Calu3 (cell line): ENCODE measurements at regions not wholly inside any gene's neighbourhood (a gene's known extent, or its start where the extent isn't known, plus 50 kb on each side); places are given as distances from the start of the nearest gene placed in this dataset.

Source experiments
- BruUV-seq: library from RNA; stranded (reverse); fragments of 400-500 nt; replicated peaks from 2 replicates; lab custom pipeline; 2021; lab: Mats Ljungman, UMichigan
- CTCF ChIA-PET: fragments of 300-600 bp; sonication (Branson Sonifier 250); formaldehyde crosslinking; loops from one replicate; lab custom pipeline; 2022; ENCODE audit warnings: antibody characterized with exemption; lab: Charles Lee
- DNase-seq: peaks from one replicate; pipeline ENCODE4 v3.0.0; 2022
- H3K27ac Mint-ChIP-seq: one replicate; pipeline ENCODE4 v1.8.0; 2022; ENCODE audit warnings: mixed read lengths; ENCODE audit not compliant: unreplicated experiment
- H3K27me3 Mint-ChIP-seq: one replicate; pipeline ENCODE4 v1.8.0; 2022; ENCODE audit warnings: mixed read lengths; ENCODE audit not compliant: unreplicated experiment
- H3K36me3 Mint-ChIP-seq: one replicate; pipeline ENCODE4 v1.8.0; 2022; ENCODE audit warnings: mild to moderate bottlenecking, moderate library complexity, mixed read lengths; ENCODE audit not compliant: insufficient read depth, unreplicated experiment
- H3K4me1 Mint-ChIP-seq: one replicate; pipeline ENCODE4 v1.8.0; 2022; ENCODE audit warnings: mild to moderate bottlenecking, low read depth, mixed read lengths; ENCODE audit not compliant: unreplicated experiment
- H3K4me3 Mint-ChIP-seq: one replicate; pipeline ENCODE4 v1.8.0; 2022; ENCODE audit warnings: mild to moderate bottlenecking, low read depth, moderate library complexity, mixed read lengths; ENCODE audit not compliant: unreplicated experiment
- H3K9me3 Mint-ChIP-seq: one replicate; pipeline ENCODE4 v1.8.0; 2022; ENCODE audit warnings: low read depth, mixed read lengths; ENCODE audit not compliant: unreplicated experiment
- intact Hi-C: fragments of 100-400 bp; cut with micrococcal nuclease; formaldehyde crosslinking; loops from one replicate; pipeline ENCODE4 v1.10.0; 2022; ENCODE audit not compliant: unreplicated experiment
- TF ChIP-seq, protein P1 (sequence below): fragments of 200-600 bp; IDR thresholded peaks from one replicate; pipeline ENCODE4 v1.8.0; 2022; ENCODE audit warnings: antibody characterized with exemption; ENCODE audit not compliant: unreplicated experiment

DNA sequence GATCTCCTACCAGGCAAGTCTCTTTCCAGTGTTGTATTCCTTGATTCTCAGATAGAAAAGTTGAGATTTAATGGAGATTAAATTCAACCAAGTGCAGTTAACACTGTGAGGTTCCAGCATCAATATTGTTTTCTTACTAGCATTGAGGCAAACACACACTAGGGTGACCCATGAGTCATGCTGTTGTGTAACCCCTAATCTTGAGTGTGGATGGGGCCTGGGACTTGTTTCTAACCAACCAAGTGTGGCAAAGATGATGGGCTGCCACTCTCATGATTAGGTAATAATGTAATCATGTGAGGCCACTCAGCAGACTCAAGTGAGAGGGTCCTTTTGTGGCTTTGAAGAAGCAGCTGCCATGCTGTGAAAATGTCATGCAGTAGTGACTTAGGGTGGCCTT, 394.2 kb downstream of the IRX2 start:
- H3K4me3 Mint-ChIP-seq: no peak overlapping the region
- no peaks in the 10 kb centered on the region for H3K36me3 Mint-ChIP-seq
- no peak overlapping the region for H3K27ac Mint-ChIP-seq
- no TSS peak for BruUV-seq
- intact Hi-C loops: no loop called here
- DNase-seq: no peak
- CTCF ChIA-PET: no interaction called here
- TF ChIP-seq, protein P1, sequence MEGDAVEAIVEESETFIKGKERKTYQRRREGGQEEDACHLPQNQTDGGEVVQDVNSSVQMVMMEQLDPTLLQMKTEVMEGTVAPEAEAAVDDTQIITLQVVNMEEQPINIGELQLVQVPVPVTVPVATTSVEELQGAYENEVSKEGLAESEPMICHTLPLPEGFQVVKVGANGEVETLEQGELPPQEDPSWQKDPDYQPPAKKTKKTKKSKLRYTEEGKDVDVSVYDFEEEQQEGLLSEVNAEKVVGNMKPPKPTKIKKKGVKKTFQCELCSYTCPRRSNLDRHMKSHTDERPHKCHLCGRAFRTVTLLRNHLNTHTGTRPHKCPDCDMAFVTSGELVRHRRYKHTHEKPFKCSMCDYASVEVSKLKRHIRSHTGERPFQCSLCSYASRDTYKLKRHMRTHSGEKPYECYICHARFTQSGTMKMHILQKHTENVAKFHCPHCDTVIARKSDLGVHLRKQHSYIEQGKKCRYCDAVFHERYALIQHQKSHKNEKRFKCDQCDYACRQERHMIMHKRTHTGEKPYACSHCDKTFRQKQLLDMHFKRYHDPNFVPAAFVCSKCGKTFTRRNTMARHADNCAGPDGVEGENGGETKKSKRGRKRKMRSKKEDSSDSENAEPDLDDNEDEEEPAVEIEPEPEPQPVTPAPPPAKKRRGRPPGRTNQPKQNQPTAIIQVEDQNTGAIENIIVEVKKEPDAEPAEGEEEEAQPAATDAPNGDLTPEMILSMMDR: no peak
- peaks cover 22% of the 10 kb centered on the region for H3K9me3 Mint-ChIP-seq
- H3K4me1 Mint-ChIP-seq: no peaks in the 10 kb centered on the region
- H3K27me3 Mint-ChIP-seq: no peaks in the 10 kb centered on the region

DNA sequence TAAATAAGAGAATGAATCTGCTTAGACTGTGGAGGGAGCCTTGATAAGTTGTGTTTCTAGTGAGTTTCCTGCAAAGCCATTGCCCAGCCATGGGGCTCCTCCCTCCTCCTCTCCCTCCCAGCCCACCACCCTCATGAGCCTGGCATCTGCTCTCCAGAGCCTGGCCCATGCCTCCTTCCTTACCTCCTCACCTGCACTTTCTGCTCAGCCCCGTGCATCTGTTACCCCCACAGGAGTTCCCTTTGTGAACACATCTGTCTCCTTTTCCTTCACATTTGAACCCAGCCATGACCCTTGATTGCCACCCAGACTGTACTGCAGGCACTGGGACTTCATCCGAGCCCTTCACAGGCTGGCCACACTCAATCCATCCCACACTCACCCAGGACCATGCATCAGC, 395.6 kb downstream of the IRX2 start:
- no peaks in the 10 kb centered on the region for H3K4me1 Mint-ChIP-seq
- intact Hi-C loops: no loop called here
- no peaks in the 10 kb centered on the region for H3K27me3 Mint-ChIP-seq
- H3K27ac Mint-ChIP-seq: no peak overlapping the region
- DNase-seq: no peak
- CTCF ChIA-PET: no interaction called here
- H3K36me3 Mint-ChIP-seq: no peaks in the 10 kb centered on the region
- TF ChIP-seq, protein P1: no peak
- H3K4me3 Mint-ChIP-seq: no peak overlapping the region
- H3K9me3 Mint-ChIP-seq: peaks cover 23% of the 10 kb centered on the region
- no TSS peak for BruUV-seq

DNA sequence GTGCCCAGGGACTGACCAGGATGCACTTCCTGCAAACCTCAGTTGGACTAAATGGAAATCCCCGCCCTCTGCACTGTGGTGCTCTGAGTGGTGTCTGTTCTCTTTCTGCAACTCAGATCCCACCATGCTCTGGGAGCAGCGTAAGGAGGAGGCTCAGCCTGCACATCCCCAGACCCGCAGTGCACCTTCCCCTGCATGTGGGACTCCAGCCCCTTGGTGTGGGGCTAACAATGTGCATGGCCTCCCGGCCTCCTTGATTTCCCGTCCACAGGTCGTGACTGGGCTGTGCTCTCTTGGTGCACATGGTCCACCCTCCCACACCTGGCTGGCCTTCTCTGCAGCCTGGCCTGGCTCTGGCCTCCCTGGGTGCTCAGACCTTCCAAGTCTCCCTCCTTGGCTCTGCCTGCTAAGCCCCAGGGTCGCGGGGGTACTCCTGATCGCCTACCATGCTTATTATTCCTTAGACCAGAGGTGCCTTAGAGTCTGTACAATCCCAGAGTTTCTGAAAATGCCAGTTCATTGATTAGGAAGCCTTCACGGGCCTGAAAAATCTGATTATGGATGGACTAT, 397.5 kb downstream of the IRX2 start:
- H3K9me3 Mint-ChIP-seq: peaks cover 19% of the 10 kb centered on the region
- no peaks in the 10 kb centered on the region for H3K36me3 Mint-ChIP-seq
- BruUV-seq: no TSS peak
- TF ChIP-seq, protein P1: no peak
- DNase-seq: no peak
- H3K27me3 Mint-ChIP-seq: no peaks in the 10 kb centered on the region
- H3K4me1 Mint-ChIP-seq: no peaks in the 10 kb centered on the region
- CTCF ChIA-PET: interaction anchor here (0.6 kb wide), 1 partner anchor 1858 kb away, joined by 3 read pairs; no protein-coding TSS in a partner anchor
- H3K27ac Mint-ChIP-seq: no peak overlapping the region
- H3K4me3 Mint-ChIP-seq: no peak overlapping the region
- intact Hi-C loops: no loop called here

DNA sequence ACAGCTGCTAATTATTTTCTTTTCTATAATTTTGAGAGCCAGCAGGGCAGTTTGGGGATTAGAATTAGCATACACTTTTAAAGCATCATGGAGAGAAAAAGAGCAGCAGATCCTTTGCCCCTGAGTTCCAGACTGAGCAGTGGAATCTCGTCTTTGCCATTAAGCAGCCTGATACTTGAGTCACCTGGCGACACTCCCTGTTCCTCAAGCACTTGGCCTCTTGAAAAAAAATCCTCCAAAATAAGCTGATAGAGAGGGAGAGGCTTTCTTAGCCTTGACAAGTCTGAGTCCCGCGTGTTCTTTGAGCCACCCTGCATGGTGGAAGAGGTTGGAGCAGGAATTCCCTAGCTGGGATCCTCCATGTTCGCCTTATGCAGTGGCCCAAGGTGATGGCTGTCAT, 398.3 kb downstream of the IRX2 start:
- CTCF ChIA-PET: interaction anchor here (0.6 kb wide), 1 partner anchor 1859 kb away, joined by 3 read pairs; no protein-coding TSS in a partner anchor
- TF ChIP-seq, protein P1: no peak
- intact Hi-C loops: no loop called here
- H3K4me1 Mint-ChIP-seq: no peaks in the 10 kb centered on the region
- no peak for DNase-seq
- H3K36me3 Mint-ChIP-seq: no peaks in the 10 kb centered on the region
- peaks cover 15% of the 10 kb centered on the region for H3K9me3 Mint-ChIP-seq
- no peak overlapping the region for H3K27ac Mint-ChIP-seq
- no TSS peak for BruUV-seq
- no peak overlapping the region for H3K4me3 Mint-ChIP-seq
- no peaks in the 10 kb centered on the region for H3K27me3 Mint-ChIP-seq
